ENCODE measurements at regions not wholly inside any gene's neighbourhood (a gene's known extent, or its start where the extent isn't known, plus 50 kb on each side); places are given as distances from the start of the nearest gene placed in this dataset.

DNA sequence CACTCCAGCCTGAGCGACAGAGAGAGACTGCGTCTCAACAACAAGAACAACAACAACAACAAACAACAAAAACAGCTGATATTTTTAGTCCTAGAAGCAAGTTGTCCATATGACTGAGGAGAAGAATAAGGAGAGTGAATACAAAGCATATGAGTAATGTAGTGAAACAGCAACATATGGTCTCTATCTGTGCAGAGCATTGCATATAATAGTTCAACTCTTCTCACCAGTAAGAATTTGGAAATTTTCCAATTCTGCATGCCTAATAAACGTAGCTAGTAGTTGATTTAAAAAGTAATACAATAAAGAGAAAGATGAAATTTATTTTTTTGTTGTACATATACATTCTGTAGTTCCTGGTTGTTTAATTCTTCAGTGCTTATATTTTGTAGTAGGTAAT is 129.7 kb upstream of the FAM83B start:
- TF ChIP-seq, protein P1, sequence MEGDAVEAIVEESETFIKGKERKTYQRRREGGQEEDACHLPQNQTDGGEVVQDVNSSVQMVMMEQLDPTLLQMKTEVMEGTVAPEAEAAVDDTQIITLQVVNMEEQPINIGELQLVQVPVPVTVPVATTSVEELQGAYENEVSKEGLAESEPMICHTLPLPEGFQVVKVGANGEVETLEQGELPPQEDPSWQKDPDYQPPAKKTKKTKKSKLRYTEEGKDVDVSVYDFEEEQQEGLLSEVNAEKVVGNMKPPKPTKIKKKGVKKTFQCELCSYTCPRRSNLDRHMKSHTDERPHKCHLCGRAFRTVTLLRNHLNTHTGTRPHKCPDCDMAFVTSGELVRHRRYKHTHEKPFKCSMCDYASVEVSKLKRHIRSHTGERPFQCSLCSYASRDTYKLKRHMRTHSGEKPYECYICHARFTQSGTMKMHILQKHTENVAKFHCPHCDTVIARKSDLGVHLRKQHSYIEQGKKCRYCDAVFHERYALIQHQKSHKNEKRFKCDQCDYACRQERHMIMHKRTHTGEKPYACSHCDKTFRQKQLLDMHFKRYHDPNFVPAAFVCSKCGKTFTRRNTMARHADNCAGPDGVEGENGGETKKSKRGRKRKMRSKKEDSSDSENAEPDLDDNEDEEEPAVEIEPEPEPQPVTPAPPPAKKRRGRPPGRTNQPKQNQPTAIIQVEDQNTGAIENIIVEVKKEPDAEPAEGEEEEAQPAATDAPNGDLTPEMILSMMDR (IDR thresholded peaks at IDR 0.05): no peak
- TF ChIP-seq POLR2A (IDR thresholded peaks at IDR 0.05): no peak
